ENCODE measurements at regions not wholly inside any gene's neighbourhood (a gene's known extent, or its start where the extent isn't known, plus 50 kb on each side); places are given as distances from the start of the nearest gene placed in this dataset.

DNA sequence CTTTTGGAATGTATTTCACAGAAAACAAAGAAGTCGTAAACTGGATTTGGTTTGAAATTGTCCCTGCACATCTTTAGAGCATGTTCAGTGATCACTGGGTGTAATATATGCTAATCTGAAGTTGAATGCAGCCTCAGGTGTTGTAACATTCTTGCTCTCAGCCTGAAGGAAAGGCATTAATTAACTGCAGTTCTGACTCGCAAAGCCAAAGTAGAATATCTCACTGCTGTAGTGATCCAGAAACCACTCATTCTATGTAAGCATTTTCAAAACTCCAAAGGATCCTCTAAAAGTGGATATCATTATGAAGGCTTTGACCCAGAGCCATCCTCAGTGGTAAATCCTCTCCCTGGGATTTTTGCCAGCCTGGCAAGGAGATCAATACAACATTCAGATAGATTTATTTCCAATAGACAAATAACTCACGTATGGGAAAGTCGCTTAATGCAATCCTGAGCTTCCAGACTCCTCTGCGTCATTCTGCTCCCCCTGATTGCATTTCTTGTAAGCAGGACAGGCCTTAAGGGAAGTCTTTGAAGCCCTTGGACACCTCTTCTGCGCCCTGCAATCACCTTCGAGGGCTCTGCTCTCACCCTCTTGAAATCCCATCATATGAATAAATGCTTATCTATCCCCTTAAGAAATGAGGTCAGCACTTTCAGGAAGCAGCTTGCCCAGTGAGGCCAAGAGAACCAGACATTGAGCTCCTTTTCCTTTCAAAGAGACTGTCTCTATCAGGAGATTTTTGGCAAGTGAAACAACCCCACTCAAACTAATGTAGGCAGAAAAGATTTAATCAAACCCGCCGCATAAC is 301.7 kb upstream of the NBEA start:
- Histone ChIP-seq H4K91ac (ENCODE audit: insufficient read length, low read depth, low read length) (no peak overlapping the region), H2BK5ac (ENCODE audit: insufficient read length, low read length) (no peak overlapping the region), H2AFZ (ENCODE audit: low read length) (no peak overlapping the region), H3K18ac (ENCODE audit: insufficient read length, low read depth, low read length) (no peak overlapping the region), H3K79me2 (ENCODE audit: insufficient read depth, low read length) (no peaks in the 10 kb centered on the region), H3K9me3 (ENCODE audit: control insufficient read depth, low read depth, low read length) (no peaks in the 10 kb centered on the region), H4K5ac (ENCODE audit: insufficient read length, low read depth, low read length) (no peak overlapping the region), H3K9ac (ENCODE audit: extremely low read depth, insufficient read length, low read length) (no peak overlapping the region), H3K4ac (ENCODE audit: low read depth, low read length) (no peak overlapping the region), H3K23me2 (ENCODE audit: insufficient read length, low read depth, low read length, poor library complexity, severe bottlenecking) (no peaks in the 10 kb centered on the region), H3K79me1 (ENCODE audit: insufficient read depth, low read depth, low read length, poor library complexity, severe bottlenecking) (no peaks in the 10 kb centered on the region), H3K56ac (ENCODE audit: insufficient read length, low read depth, low read length) (no peak overlapping the region), H2AK5ac (ENCODE audit: insufficient read length, low read length) (no peak overlapping the region), H3K27me3 (ENCODE audit: insufficient read depth, low read length) (no peaks in the 10 kb centered on the region), H3K4me1 (ENCODE audit: insufficient read depth, low read length) (no peaks in the 10 kb centered on the region), H3K14ac (ENCODE audit: insufficient read depth, low read length) (no peak overlapping the region), H3K27ac (ENCODE audit: insufficient read length, low read depth, low read length) (no peak overlapping the region), H2BK15ac (ENCODE audit: low read depth, low read length) (no peak overlapping the region), H2BK20ac (ENCODE audit: low read depth, low read length, poor library complexity, severe bottlenecking) (no peak overlapping the region), H4K20me1 (ENCODE audit: control insufficient read depth, insufficient read depth, insufficient read length) (no peaks in the 10 kb centered on the region), H2BK12ac (ENCODE audit: insufficient read length, low read depth, low read length) (no peak overlapping the region), H3T11ph (ENCODE audit: low read length) (no peak overlapping the region), H4K8ac (replicated peaks; ENCODE audit: insufficient read length, low read depth, low read length) (no peak overlapping the region), H3K4me2 (ENCODE audit: insufficient read depth, insufficient read length, low read length) (no peak overlapping the region), H3K23ac (ENCODE audit: insufficient read length, low read depth, low read length) (no peak overlapping the region), H2BK120ac (ENCODE audit: low read depth, low read length, poor library complexity, severe bottlenecking) (no peak overlapping the region)
- H3K4me1 Mint-ChIP-seq = peaks cover 37 to 44% of the 10 kb centered on the region in 2 experiments
- H3K9me3 Mint-ChIP-seq = no peaks in the 10 kb centered on the region; a peak in 2 of 5 replicates
- peak overlapping the region in 1 of 3 experiments; percentile 5; a peak in 1 of 7 replicates for H3K27ac Mint-ChIP-seq
- no peaks in the 10 kb centered on the region for H3K36me3 Mint-ChIP-seq (ENCODE audit: insufficient read depth in 1 of 3, low read depth in 3 of 3)
- H3K4me3 Mint-ChIP-seq = no peak overlapping the region
- DNase-seq = no peak
- no CpG with 5 or more reads among the region's 9 CpGs for WGBS (ENCODE audit: extremely low coverage, insufficient read length, low lambda C conversion rate)
- TF ChIP-seq, protein P1, sequence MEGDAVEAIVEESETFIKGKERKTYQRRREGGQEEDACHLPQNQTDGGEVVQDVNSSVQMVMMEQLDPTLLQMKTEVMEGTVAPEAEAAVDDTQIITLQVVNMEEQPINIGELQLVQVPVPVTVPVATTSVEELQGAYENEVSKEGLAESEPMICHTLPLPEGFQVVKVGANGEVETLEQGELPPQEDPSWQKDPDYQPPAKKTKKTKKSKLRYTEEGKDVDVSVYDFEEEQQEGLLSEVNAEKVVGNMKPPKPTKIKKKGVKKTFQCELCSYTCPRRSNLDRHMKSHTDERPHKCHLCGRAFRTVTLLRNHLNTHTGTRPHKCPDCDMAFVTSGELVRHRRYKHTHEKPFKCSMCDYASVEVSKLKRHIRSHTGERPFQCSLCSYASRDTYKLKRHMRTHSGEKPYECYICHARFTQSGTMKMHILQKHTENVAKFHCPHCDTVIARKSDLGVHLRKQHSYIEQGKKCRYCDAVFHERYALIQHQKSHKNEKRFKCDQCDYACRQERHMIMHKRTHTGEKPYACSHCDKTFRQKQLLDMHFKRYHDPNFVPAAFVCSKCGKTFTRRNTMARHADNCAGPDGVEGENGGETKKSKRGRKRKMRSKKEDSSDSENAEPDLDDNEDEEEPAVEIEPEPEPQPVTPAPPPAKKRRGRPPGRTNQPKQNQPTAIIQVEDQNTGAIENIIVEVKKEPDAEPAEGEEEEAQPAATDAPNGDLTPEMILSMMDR (conservative IDR thresholded peaks at IDR 0.05) = no peak
- no peaks in the 10 kb centered on the region; the same call in 1 of the 2 replicates for H3K27me3 Mint-ChIP-seq (ENCODE audit: low read depth)

Data from H9 (cell line).